Astrocyte of the cerebellum (primary cell): ENCODE measurements at regions not wholly inside any gene's neighbourhood (a gene's known extent, or its start where the extent isn't known, plus 50 kb on each side); places are given as distances from the start of the nearest gene placed in this dataset.

ENCODE experiments used
- DNase-seq: peaks from one replicate; pipeline ENCODE4 v3.0.0-alpha.2; 2011; ENCODE audit warnings: low read depth
- H3K4me3 ChIP-seq: 2 replicates; pipeline ENCODE4 v1.5.1; 2011; ENCODE audit warnings: mild to moderate bottlenecking, low read depth, low read length, moderate library complexity
- in situ Hi-C: cut with HindIII; loops from 2 replicates; pipeline ENCODE4 v1.10.0; 2017; ENCODE audit warnings: low sequenced_read_pairs
- TF ChIP-seq, protein P1 (sequence below): IDR thresholded peaks from 2 replicates; pipeline ENCODE4 v1.5.1; 2012; ENCODE audit warnings: low read length, low read depth, moderate library complexity, mild to moderate bottlenecking; ENCODE audit errors: missing control alignments

DNA sequence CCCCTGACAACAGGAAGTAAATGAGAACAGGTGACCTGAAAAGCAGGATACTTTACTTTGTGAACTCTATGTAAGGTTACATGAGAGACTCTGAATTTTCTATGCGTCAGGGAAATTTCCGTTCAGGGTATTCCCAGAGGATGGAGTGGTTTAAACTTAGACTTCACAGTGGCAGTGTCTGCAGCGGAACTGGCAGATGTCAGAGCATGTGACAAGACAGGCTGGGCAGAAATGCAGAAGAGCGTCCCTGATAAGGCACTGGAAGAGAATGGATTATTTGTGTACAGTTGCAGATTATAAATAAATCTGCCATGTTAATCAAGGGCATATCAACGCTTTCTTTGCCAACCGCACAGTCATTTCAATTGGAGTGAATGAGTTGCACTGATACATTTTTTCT is 598.4 kb upstream of the ZNF717 start:
- in situ Hi-C loops, result no loop called here
- DNase-seq, result no peak
- TF ChIP-seq, protein P1, sequence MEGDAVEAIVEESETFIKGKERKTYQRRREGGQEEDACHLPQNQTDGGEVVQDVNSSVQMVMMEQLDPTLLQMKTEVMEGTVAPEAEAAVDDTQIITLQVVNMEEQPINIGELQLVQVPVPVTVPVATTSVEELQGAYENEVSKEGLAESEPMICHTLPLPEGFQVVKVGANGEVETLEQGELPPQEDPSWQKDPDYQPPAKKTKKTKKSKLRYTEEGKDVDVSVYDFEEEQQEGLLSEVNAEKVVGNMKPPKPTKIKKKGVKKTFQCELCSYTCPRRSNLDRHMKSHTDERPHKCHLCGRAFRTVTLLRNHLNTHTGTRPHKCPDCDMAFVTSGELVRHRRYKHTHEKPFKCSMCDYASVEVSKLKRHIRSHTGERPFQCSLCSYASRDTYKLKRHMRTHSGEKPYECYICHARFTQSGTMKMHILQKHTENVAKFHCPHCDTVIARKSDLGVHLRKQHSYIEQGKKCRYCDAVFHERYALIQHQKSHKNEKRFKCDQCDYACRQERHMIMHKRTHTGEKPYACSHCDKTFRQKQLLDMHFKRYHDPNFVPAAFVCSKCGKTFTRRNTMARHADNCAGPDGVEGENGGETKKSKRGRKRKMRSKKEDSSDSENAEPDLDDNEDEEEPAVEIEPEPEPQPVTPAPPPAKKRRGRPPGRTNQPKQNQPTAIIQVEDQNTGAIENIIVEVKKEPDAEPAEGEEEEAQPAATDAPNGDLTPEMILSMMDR, result no peak
- no peak overlapping the region for H3K4me3 ChIP-seq

- in situ Hi-C loops, result no loop called here
- H3K4me3 ChIP-seq, result no peak overlapping the region
- TF ChIP-seq, protein P1, result no peak
- no peak for DNase-seq
These were observed 601.7 kb upstream of the ZNF717 start for GRCh38 chr3:76387000-76387399.

- no peak for DNase-seq
- TF ChIP-seq, protein P1, result no peak
- in situ Hi-C loops, result no loop called here
- no peak overlapping the region for H3K4me3 ChIP-seq
These were observed 614.8 kb upstream of the ZNF717 start for GRCh38 chr3:76400141-76400540.

- H3K4me3 ChIP-seq, result no peak overlapping the region
- TF ChIP-seq, protein P1, result no peak
- in situ Hi-C loops, result no loop called here
- DNase-seq, result no peak
These were observed 617.6 kb upstream of the ZNF717 start for GRCh38 chr3:76402926-76403325.

DNA sequence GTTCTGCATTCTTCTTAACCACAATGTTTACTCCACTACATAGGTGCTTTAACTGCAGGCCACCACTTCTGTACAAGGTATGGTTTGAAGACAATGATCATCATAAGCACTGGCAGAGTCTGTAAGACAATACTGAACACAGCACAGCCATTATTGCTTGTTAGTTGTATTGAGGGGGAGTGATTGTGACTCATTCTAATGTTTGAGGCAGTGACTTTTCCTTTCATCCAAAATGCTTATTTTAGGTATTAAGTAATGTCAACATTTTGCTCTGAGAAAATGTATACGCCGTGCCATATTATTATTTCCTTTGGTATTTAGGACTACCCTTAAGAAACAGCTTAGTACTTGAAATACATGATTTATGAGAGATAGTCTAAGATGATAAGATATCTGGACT is 618.2 kb upstream of the ZNF717 start:
- in situ Hi-C loops, result no loop called here
- DNase-seq, result no peak
- TF ChIP-seq, protein P1, result no peak
- H3K4me3 ChIP-seq, result no peak overlapping the region

GRCh38 chr3:76405196-76405595 is 619.8 kb upstream of the ZNF717 start:
- no peak overlapping the region for H3K4me3 ChIP-seq
- DNase-seq, result no peak
- TF ChIP-seq, protein P1, result no peak
- in situ Hi-C loops, result no loop called here

DNA sequence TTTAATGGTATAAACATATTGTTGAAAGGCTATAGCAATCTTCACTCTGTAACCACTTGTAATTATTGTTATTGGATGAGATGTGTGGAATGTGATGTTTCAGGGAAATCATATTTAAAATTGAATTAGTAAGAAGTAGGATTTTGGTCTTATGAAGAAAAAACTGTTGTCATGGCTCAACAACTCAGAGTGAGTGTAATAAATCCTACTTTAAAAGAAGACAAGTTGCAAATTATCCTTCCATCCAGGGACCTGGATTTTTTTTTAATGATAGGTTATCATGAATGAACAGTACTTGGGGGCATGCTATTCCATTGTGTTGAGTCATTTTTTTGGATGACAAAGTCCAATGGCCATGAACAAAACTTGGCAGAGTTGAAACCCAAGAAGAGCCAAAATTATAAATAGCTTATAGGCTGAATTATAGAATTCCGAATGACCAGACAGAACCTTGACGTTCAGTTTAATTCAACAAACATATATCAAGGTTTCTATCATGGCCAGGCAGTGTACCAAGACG is 625.5 kb upstream of the ZNF717 start:
- TF ChIP-seq, protein P1, result no peak
- no peak overlapping the region for H3K4me3 ChIP-seq
- DNase-seq, result no peak
- in situ Hi-C loops, result no loop called here
